MM.1S (cell line): ENCODE measurements at regions not wholly inside any gene's neighbourhood (a gene's known extent, or its start where the extent isn't known, plus 50 kb on each side); places are given as distances from the start of the nearest gene placed in this dataset.

Experiments used
- EZH2 ChIP-seq: fragments of 300-600 bp; sonication (generic); optimal IDR thresholded peaks from 2 replicates; pipeline ENCODE3; 2017; ENCODE audit warnings: low read depth, mild to moderate bottlenecking, antibody characterized with exemption, low read length, mixed read lengths
- EZH2phosphoT487 ChIP-seq: fragments of 300-600 bp; sonication (generic); IDR thresholded peaks from 2 replicates; pipeline ENCODE4 v1.6.1; 2018; ENCODE audit warnings: antibody characterized with exemption, low read length
- TF ChIP-seq, protein P1 (sequence below): fragments of 300-600 bp; sonication (generic); IDR thresholded peaks from 2 replicates; pipeline ENCODE4 v1.5.1; 2016; ENCODE audit warnings: antibody characterized with exemption, low read length, mixed read lengths

DNA sequence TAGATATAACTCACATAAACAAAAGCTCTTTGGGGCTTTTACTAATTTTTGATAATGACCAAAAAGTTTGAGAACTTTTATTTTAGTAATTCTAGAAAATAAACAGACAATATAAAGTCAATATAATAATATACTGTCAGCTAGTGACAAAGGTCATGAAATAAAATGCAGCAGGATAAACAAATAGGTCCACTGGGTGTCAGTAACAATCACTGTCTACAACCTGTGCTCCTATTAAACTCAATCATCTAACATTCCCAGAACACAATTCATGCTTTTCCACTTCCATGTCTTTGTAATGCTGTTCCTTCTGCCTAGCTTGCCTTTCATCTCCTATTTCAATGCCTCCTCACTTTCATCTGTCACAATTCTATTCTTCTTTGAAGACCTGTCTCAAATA is 186.1 kb downstream of the GIPC2 start:
- TF ChIP-seq EZH2phosphoT487 = no peak
- TF ChIP-seq, protein P1, sequence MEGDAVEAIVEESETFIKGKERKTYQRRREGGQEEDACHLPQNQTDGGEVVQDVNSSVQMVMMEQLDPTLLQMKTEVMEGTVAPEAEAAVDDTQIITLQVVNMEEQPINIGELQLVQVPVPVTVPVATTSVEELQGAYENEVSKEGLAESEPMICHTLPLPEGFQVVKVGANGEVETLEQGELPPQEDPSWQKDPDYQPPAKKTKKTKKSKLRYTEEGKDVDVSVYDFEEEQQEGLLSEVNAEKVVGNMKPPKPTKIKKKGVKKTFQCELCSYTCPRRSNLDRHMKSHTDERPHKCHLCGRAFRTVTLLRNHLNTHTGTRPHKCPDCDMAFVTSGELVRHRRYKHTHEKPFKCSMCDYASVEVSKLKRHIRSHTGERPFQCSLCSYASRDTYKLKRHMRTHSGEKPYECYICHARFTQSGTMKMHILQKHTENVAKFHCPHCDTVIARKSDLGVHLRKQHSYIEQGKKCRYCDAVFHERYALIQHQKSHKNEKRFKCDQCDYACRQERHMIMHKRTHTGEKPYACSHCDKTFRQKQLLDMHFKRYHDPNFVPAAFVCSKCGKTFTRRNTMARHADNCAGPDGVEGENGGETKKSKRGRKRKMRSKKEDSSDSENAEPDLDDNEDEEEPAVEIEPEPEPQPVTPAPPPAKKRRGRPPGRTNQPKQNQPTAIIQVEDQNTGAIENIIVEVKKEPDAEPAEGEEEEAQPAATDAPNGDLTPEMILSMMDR = no peak
- TF ChIP-seq EZH2 = no peak
